ENCODE measurements at regions not wholly inside any gene's neighbourhood (a gene's known extent, or its start where the extent isn't known, plus 50 kb on each side); places are given as distances from the start of the nearest gene placed in this dataset.
"Not testable (repeated sequence)": the region's sequence is repeated elsewhere in the genome, so short reads cannot be mapped to it uniquely, and the experiment has no call there.

- CTCF ChIA-PET = no interaction called here
Observed at GRCh38 chr20:56722042-56722441, 92.9 kb downstream of the TFAP2C start.

GRCh38 chr20:56723331-56723730 is 94.2 kb downstream of the TFAP2C start:
- CTCF ChIA-PET = interaction anchor here (0.6 kb wide), 1 partner anchor 1602 kb away, joined by 3 read pairs; no protein-coding TSS in a partner anchor
- POLR2A ChIA-PET = no interaction called here

More at GRCh38 chr20:56722042-56722441, 92.9 kb downstream of the TFAP2C start:
- POLR2A ChIA-PET = no interaction called here

GRCh38 chr20:56724241-56724757 is 95.2 kb downstream of the TFAP2C start:
- ChIA-PET POLR2A (no interaction called here), CTCF (no interaction called here)

- ChIA-PET CTCF (no interaction called here), POLR2A (no interaction called here)
Observed at GRCh38 chr20:56730003-56730402, 100.9 kb downstream of the TFAP2C start.

- ChIA-PET CTCF (no interaction called here), POLR2A (no interaction called here)
Observed at GRCh38 chr20:56730996-56731395, 101.9 kb downstream of the TFAP2C start.

- CTCF ChIA-PET = no interaction called here
- POLR2A ChIA-PET = no interaction called here
Observed at GRCh38 chr20:56731476-56731875, 102.4 kb downstream of the TFAP2C start.

GRCh38 chr20:56733967-56734366 is 104.9 kb downstream of the TFAP2C start:
- ChIA-PET POLR2A (no interaction called here), CTCF (interaction anchor here (0.7 kb wide), 1 partner anchor 154 kb away, joined by 3 read pairs; no protein-coding TSS in a partner anchor)

- CTCF ChIA-PET = no interaction called here
Observed at GRCh38 chr20:56735084-56735642, 106.1 kb downstream of the TFAP2C start.

GRCh38 chr20:56736285-56736857 is 107.3 kb downstream of the TFAP2C start:
- POLR2A ChIA-PET = no interaction called here
- CTCF ChIA-PET = no interaction called here

More at GRCh38 chr20:56735084-56735642, 106.1 kb downstream of the TFAP2C start:
- POLR2A ChIA-PET = no interaction called here

- POLR2A ChIA-PET, CTCF ChIA-PET: not testable (repeated sequence)
Observed at GRCh38 chr20:56744325-56744821, 115.3 kb downstream of the TFAP2C start.

- POLR2A ChIA-PET = no interaction called here
- CTCF ChIA-PET = no interaction called here
Observed at GRCh38 chr20:56748476-56749377, 119.6 kb downstream of the TFAP2C start.

GRCh38 chr20:56750430-56750829 is 121.3 kb downstream of the TFAP2C start:
- ChIA-PET POLR2A (no interaction called here), CTCF (no interaction called here)

GRCh38 chr20:56752274-56752673 is 123.2 kb downstream of the TFAP2C start:
- CTCF ChIA-PET = no interaction called here

GRCh38 chr20:56755201-56755600 is 126.1 kb downstream of the TFAP2C start:
- ChIA-PET CTCF (no interaction called here), POLR2A (no interaction called here)

More at GRCh38 chr20:56752274-56752673, 123.2 kb downstream of the TFAP2C start:
- POLR2A ChIA-PET = no interaction called here

- CTCF ChIA-PET, POLR2A ChIA-PET: not testable (repeated sequence)
Observed at GRCh38 chr20:56756658-56757057, 127.6 kb downstream of the TFAP2C start.

GRCh38 chr20:56758706-56759105 is 129.6 kb downstream of the TFAP2C start:
- ChIA-PET POLR2A (no interaction called here), CTCF (no interaction called here)

- ChIA-PET POLR2A (no interaction called here), CTCF (no interaction called here)
Observed at GRCh38 chr20:56759741-56760278, 130.7 kb downstream of the TFAP2C start.

GRCh38 chr20:56760610-56761009 is 131.5 kb downstream of the TFAP2C start:
- POLR2A ChIA-PET = no interaction called here

GRCh38 chr20:56761393-56761792 is 132.3 kb downstream of the TFAP2C start:
- POLR2A ChIA-PET = no interaction called here
- CTCF ChIA-PET = no interaction called here

More at GRCh38 chr20:56760610-56761009, 131.5 kb downstream of the TFAP2C start:
- CTCF ChIA-PET = no interaction called here

GRCh38 chr20:56762401-56762800 is 133.3 kb downstream of the TFAP2C start:
- POLR2A ChIA-PET = no interaction called here

More at GRCh38 chr20:56762401-56762800, 133.3 kb downstream of the TFAP2C start:
- CTCF ChIA-PET = no interaction called here
